ENCODE measurements at regions not wholly inside any gene's neighbourhood (a gene's known extent, or its start where the extent isn't known, plus 50 kb on each side); places are given as distances from the start of the nearest gene placed in this dataset.

GRCh38 chr14:97692084-97692483, 894.9 kb downstream of the VRK1 start:
- no peak for TF ChIP-seq CTCF (IDR thresholded peaks at IDR 0.05; ENCODE audit: control extremely low read depth, extremely low read depth, low read depth, missing control alignments)
- POLR2A ChIA-PET: no interaction called here
- DNase-seq (ENCODE audit: extremely low spot score): no peak
- CTCF ChIA-PET: no interaction called here

DNA sequence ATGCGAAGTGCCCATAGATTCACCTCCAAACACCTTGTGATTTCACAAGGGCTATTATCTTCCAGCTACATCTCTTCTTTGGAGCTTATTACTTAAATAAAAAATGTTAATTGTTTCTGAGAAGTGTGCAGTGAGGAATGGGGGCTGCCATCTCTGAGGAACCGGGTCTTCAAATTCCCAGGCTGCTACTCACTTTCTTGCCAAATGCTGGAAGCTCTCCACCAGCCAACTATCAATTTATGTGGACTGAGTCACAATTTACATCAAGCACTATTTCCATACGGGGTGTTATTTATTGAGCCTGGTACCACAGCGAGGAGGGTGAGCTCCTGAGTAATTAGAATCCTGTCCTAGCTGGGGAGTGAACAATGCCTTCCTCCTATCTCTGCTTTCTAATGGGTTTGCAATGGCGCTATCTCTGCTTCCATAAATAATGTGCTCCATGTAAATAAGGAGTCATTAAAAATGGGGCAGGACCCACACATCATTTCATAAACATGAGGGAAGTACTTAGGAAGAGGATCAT, 898.3 kb downstream of the VRK1 start:
- DNase-seq (ENCODE audit: extremely low spot score): no peak
- CTCF ChIA-PET: no interaction called here
- TF ChIP-seq CTCF (IDR thresholded peaks at IDR 0.05; ENCODE audit: control extremely low read depth, extremely low read depth, low read depth, missing control alignments): no peak
- POLR2A ChIA-PET: no interaction called here

DNA sequence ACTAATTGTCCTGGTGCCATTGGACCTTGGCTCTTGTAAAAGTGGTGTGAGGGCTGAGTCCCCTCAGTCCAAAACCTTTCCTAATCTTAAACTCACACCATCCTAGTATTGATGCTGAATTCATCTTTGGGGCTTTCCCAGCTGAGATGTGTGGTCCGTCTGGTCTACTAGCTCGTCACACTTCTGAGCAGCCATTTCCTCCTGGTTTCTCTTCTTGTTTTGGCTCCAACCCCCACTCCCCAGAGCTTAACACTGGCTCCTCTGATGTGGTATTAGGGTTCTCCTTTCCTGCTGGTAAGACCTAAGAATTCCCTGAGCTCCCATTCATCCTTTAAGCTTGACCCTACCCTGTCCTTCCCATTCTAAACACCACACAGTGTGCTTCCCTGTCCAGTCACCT, 900.6 kb downstream of the VRK1 start:
- ChIA-PET POLR2A (no interaction called here), CTCF (interaction anchor here (0.9 kb wide), 1 partner anchor 247 kb away, joined by 3 read pairs; no protein-coding TSS in a partner anchor)
- DNase-seq (ENCODE audit: extremely low spot score): no peak
- TF ChIP-seq CTCF (IDR thresholded peaks at IDR 0.05; ENCODE audit: control extremely low read depth, extremely low read depth, low read depth, missing control alignments): no peak

- POLR2A ChIA-PET: no interaction called here
Observed at GRCh38 chr14:97699026-97699425, 901.8 kb downstream of the VRK1 start.

GRCh38 chr14:97703006-97703760, 906.0 kb downstream of the VRK1 start:
- no peak for DNase-seq (ENCODE audit: extremely low spot score)
- POLR2A ChIA-PET: no interaction called here
- CTCF ChIA-PET: no interaction called here
- TF ChIP-seq CTCF (IDR thresholded peaks at IDR 0.05; ENCODE audit: control extremely low read depth, extremely low read depth, low read depth, missing control alignments): no peak

More at GRCh38 chr14:97699026-97699425, 901.8 kb downstream of the VRK1 start:
- CTCF ChIA-PET: no interaction called here
- no peak for DNase-seq (ENCODE audit: extremely low spot score)
- no peak for TF ChIP-seq CTCF (IDR thresholded peaks at IDR 0.05; ENCODE audit: control extremely low read depth, extremely low read depth, low read depth, missing control alignments)

GRCh38 chr14:97704316-97704885, 907.2 kb downstream of the VRK1 start:
- ChIA-PET POLR2A (no interaction called here), CTCF (no interaction called here)
- DNase-seq (ENCODE audit: extremely low spot score): no peak
- TF ChIP-seq CTCF (IDR thresholded peaks at IDR 0.05; ENCODE audit: control extremely low read depth, extremely low read depth, low read depth, missing control alignments): no peak
